ENCODE measurements at regions not wholly inside any gene's neighbourhood (a gene's known extent, or its start where the extent isn't known, plus 50 kb on each side); places are given as distances from the start of the nearest gene placed in this dataset.

DNA sequence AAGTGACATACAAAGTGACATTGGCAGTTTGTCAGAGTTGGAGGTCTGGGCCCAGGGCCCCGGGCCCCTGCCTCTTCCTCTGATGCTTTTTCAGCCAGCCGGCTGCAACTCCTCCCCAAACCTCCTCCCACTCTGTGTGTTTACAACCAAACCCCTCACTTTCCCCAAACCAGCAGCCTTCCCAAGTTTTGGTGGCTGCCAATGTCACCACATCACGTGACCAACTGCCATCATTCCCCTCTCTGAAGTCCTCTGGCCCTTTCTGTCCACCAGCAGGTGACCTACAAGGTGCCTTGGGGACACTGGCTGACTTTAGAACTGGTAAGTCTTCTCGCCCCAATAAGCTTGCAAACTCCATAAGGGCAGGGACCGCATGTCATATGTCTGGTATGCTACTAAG, 357.7 kb downstream of the BCOR start:
- no peak for DNase-seq (ENCODE audit: low spot score)

DNA sequence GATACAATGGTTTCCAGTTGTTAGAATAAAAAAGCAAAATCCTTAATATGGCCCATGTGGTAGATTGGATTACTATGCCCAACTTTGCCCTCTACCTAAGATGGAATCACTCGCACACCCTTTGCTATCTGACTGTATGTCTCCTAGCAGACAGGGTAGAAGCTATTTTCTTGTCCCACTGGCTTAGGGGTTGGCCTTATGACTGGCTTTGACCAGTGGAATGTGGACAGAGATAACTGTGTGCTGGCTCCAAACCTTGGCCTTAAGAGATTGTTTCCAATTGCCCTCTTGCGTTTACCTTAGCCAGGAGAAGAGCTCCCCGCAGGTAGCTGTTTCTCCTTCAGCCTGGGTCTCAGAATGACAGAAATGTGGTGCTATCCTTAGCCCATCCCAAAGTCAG, 355.9 kb downstream of the BCOR start:
- DNase-seq (ENCODE audit: low spot score), result no peak

DNA sequence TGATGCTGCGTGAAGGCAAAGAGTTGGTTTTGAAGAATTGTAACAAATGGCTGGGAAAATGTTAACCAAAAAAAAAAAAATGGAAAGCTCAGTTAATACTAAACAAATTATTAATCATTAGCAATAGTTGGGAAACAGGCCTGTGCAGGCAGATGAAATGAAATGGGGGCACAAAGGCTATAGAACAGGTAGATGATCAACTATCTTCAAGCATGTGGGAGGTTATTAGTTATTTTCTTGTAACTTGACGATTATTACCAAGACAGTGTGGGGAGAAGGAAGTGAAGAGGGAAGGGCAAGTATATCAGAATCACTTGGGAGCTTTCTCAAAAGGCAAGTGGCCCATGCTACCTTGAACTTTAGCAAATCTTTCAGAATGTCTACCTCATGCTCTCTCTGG, 351.9 kb downstream of the BCOR start:
- DNase-seq (ENCODE audit: low spot score), result no peak

DNA sequence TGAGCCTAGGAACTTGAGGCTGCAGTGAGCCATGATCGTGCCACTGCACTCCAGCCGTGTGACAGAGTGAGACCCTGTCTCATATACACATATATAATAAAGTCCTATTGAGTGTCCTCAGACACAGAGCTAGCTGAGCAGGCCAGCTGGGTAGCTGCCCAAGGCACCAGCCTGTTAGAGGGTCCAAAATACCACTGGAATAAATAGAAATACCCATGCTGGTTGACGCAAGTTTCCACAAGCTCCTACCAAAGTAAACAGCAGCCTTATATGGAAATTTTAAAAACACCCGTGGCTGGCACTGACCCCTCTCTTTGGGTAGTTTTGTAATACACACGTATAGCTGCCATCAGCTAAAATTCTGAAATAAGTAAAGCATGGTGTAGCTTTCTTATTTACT, 348.6 kb downstream of the BCOR start:
- DNase-seq (ENCODE audit: low spot score), result no peak

DNA sequence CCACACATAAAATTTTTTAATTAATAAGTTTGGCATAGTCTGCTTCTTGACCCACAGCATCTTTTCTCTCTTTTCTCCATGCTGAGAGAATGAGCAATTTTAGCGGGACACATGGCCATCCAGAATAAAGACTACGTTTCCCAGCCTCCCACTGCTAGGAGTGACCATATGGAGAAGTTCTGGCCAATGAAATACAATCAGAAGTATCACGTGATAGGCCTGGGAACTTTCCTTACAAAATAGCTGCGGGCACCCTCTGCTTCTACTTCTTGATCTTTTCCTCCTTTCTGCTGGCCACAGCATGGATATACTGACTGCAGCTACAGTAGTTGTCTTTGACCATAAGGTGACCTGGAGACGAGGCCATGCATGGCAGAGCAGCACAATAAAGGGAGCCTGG, 348.0 kb downstream of the BCOR start:
- DNase-seq (ENCODE audit: low spot score), result no peak

DNA sequence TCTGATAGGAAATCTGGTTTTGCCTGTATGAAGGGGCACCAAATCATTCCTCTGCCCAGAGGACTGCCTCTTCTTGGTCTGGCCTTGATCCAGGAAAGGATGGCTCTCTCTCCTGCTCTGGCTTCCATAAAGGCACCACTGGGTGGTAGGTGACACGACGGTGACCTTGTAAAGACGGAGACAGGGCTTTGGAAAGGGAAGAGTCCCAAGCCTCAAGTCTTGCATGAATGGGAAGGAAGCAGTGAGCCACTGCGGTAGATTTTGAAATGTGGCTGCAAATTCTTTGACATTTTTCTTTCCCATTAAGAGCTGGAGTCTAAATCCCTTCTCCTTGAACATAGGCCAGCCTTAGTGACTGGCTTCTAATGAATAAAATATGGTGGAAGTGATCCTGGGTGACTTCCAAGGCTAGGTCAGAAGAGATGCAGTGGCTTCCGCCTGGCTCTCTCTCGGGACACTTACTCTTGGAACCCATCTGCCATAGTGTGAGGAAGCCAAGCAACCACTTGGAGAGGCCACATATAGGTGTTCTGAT, 347.4 kb downstream of the BCOR start:
- no peak for DNase-seq (ENCODE audit: low spot score)

DNA sequence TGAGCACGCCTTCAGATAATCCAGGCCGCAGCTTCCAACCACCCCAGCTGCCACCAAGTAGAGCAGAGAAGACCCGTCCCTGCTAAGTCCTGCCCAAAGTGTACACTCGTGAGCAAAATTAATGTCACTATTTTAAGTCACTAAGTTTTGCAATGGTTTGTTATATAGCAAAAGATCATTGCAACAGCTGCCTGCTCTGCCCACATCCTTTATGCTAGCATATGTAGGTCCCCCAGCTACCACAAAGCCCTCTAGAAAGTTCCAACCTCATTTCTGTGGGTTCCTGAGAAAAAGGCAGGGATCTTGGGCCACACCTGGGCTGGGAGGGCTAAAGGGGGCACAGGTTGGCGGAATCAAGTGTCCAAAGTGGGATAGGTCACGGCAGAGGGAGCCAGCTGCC, 346.9 kb downstream of the BCOR start:
- no peak for DNase-seq (ENCODE audit: low spot score)

DNA sequence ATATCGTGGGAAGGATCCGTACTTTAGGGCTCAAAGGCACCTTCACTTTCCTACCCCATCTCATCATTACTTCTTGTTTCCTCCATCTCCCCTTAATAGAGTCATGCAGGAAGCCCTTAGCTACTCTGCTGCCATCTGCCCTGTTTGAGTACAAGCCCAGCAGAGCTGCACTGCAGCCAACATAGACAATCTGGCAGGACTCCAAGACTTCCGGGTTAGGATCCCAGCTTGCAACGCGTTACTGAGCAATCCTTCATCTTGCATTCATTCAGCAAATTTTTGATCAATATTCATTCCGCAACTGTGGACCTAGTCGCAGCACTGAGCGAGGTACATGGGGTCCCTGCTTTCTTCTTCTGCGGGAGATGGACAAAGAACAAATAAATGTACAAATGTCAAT, 344.9 kb downstream of the BCOR start:
- no peak for DNase-seq (ENCODE audit: low spot score)

DNA sequence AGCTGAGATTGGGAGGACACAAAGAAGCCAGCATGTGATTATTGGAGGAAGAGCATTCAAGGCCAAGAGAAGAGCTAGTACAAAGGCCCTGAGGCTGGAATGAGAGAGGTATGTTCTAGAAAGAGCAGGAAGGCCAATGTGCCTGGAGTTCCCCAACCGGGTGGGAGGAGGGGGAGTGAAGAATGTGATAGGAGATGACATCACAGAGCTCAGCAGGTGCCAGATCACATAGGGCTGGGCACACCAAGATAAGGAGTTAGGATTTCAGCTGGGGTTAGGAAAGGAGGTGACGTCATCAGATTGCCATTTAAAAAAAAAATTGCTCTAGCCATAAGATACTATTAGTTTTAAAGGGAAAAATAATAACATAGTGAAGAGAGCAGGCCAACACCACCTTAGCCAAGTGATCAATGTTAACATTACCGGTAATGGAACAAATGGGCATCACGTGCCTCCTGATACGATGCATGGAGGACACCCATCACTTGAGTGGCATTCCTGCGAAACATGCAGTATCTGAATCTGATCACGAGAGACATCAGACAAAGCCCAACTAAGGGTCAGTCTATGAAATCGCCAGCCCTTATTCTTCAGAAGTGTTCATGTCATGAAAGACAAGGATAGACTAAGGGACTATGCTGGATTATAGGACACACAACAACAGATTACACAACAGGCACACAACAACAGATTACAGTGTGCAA, 344.3 kb downstream of the BCOR start:
- DNase-seq (ENCODE audit: low spot score), result no peak

DNA sequence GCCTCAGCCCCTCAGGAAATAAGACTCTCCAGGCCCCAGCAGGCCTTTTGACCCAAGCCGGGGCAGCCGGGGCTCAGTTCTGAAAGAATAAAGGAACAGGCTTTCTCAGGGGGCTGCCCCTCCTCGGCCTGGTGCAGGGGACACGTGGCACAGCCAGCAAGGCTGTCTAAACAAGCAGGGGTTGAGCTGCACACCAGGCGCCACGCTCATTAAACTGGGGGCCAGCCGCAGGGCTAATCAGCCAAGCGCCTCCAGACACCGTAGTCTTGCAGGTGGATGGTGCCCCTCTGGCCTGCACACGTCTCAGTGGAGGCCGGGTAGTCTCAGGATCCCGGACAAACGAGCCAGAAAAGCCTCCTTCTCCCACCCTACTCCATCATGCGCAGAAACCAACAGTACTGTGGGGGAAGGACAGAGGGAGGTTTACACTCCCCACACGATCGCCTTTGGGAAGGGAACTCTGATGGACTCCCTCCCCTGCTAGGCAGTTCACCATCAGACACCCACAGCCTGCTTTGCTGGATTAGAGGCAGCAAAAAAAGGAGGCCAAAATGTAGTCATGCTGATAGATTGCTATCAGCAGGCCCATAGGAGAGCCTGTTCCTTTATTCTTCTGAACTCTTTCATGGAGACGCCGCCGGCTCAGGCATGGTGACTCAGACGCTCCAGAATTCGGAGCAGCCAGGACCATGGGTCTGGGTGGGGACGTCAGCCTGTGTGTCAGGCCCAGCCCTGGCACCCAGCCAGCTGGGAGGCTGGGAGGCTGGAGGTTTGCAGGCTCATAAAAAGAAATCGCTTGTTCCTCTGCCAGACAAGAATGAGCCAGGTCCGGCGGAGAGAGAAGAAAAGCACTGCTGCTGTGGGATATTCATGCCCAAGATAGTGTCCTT, 342.4 kb downstream of the BCOR start:
- DNase-seq (ENCODE audit: low spot score), result peak; percentile 74

DNA sequence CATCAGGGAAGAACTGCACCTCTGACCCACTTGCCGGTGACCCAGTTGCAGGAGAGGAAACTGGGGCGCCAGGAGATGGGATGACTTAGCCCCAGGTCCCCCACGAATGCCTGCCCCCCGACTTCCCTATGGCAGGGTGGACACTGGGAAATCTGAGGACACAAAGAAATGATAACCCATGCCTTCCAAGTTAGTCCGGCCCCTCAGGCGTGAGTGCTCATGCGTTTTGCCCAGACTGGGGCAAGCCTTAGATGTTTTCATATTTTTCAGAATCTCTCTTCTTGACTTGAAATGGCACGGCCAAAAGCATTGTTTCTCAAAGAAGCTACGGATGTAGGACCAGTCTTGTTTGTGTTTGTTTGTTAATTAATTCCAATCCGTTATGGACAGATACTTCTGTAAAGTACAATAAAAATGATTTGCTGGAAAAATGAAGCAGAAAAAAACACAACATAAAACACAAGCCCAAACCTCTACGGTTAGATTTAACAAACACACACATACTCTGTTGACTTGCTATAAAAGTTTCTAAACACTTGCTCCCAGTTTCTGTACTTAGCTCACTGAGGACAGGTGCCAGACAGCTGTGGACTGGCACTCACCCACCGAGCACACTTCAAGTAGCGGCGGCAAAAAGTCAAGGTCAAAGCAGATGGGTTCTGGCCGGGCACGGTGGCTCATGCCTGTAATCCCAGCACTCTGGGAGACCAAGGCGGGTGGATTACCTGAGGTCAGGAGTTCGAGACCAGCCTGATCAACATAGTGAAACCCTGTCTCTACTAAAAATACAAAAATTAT, 341.5 kb downstream of the BCOR start:
- no peak for DNase-seq (ENCODE audit: low spot score)

DNA sequence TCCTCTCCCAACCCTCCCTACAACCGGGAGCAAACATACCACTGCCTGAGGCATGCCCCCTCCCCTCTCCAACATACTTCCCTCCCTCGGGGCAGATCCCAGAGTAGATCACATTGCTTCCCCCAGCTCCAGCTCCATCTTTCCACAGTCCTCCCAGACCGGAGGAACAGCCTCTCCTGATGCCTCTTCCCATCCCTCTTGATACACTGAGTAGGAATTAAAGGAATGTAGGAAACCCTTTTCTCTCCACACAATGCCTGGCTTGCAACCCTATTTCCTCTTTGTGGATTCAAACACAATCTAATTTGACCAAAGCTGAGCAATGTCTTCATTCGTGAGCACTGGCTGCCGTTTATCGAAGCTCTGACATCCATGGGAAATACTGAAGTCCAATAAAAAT, 339.8 kb downstream of the BCOR start:
- DNase-seq (ENCODE audit: low spot score), result no peak

DNA sequence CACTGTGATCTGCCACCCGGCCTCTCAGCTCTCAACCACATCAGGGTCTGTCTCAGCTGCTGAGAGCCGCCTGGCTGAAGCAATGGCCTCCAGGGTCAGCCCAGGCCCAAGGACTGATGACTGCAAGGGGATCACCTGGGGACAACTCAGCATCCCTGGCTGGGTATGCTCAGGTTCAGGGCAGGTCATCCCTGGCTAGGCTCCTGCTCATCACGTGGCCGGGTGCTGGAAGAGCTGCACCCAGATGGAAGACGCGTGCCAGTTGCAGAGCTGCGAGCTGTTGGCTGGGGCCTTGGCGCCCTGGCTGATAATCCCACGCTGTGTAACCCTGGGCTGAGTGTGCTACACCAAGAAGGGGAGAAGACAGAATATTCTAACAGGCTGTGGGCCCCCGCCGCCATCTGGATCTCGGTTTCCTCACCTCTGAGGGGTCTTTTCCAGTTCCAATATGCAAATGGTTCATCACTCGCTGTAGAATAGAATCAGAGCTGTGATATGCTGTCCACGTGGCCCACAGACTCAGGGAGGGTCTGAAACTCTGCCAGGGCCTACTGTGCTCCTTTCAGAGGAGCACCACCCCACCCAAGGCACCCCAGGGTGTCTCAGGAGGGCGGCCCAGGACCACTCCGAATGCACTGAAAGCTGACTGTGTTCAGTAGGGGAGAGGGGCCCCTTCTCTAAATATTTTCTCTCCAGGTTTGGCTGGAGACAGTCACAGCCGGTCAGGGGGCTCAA, 338.8 kb downstream of the BCOR start:
- DNase-seq (ENCODE audit: low spot score), result no peak

DNA sequence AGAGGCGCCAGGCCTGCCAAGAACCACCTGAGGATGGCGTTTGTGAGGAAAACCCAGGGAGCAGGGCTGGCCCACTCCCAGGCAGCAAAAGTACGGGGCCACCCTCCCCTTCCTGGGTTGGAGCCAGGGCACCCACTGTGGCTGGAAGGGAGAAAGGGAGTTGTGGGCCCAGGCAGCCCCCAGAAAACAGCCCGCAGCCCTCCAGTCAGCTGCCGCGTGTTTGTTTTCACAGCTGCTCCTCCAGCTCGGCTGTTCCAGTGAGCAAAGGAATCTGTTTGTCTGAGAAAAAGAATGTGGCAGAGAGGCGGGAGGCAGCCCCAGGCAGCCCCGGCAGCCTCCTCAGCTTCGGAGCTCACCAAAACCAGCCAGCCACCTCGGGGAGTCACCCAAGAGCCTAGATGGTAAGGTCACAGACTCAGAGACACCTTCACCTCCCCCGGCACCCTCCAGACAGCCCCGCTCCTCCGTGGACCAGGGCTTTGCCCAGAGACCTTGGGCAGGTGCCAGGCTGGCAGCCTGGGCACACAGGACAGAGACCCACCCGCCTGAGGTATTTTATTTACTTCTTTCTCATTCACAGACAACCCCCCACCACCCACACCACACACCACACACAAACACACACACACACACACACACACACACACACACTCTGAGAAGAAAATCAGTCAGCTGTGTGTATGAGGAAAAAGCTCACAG, 338.1 kb downstream of the BCOR start:
- DNase-seq (ENCODE audit: low spot score), result no peak

DNA sequence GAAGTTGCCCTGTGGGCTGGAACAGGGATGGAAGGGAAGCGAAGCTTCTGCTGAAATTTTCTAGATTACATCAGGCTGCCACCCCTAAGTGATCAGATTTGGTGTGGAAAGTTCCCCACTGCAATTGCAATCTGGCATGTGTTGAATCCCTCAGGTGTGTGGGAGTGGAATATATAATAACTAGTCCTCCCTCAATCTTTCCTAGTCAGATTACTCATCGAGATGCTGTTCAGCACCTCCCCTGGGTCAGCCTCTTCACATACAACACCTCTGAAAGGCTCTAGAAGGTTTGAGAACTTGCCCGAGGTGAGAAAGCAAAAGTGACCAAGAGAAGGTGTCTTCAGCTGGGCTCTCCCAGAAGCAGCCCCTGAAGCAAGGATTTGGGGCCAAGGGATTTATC, 336.8 kb downstream of the BCOR start:
- DNase-seq (ENCODE audit: low spot score), result no peak

DNA sequence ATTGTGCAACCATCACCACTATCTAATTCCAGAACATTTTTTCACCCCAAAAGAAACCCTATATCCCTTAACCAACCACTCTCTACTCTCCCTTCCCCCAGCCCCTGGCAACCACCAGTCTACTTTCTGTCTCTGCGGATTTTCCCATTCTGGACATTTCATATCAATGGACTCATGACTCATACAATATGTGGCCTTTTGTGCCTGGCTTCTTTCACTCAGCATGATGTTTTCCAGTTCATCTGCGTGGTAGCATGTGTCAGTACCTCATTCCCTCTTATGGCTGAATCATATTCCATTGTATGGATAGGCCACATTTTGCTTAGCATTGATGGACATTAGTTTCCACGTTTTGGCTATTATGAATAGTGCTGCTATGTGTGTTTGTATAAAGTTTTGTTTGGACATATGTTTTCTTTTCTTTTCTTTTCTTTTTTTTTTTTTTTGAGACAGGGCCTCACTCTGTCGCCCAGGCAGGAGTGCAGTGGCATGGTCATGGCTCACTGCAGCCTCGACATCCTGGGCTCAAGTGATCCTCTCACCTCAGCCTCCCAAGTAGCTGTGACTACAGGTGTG, 335.4 kb downstream of the BCOR start:
- DNase-seq (ENCODE audit: low spot score), result no peak

DNA sequence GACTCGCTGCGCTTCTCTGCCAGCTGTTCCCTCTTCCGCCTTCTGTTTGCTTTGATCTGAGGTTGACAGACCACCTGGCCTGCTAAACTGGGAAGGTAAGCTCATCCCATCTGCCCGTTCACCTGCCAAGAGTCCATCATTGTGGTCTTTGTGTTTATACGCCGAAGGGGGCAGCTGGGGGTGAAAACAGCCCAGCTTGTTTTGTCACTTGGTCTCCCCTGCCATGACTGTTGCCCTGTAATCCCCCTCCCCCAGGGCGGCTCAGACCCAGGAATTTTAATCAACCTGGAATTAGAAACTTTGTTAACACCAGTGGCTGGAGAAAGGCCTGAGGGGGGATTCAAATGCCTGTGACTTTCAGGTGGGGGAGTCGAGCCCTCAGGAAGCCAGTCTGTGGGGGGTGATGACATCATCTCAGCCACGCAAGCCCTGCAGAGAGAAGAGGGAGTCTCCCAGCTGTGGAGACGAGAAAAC, 333.3 kb downstream of the BCOR start:
- no peak for DNase-seq (ENCODE audit: low spot score)

DNA sequence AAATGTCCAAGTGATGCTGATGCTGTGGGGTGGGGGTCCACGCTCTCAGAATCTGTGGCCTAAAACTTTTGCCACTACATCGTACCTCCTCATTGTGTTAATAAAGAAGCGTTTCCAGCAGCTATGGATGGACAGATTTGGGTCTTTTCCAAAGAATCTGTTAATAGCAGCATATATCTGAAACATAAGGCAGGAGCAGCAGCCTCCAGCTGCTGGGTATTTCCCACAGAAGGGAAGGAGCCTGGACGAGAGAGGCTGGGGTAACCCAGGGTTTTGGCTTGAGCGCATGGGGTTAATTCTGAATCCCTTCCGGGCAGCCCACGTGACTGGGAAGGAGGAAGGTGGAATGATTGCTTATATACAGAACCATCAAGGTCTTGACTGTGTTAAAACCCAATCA, 332.4 kb downstream of the BCOR start:
- no peak for DNase-seq (ENCODE audit: low spot score)

DNA sequence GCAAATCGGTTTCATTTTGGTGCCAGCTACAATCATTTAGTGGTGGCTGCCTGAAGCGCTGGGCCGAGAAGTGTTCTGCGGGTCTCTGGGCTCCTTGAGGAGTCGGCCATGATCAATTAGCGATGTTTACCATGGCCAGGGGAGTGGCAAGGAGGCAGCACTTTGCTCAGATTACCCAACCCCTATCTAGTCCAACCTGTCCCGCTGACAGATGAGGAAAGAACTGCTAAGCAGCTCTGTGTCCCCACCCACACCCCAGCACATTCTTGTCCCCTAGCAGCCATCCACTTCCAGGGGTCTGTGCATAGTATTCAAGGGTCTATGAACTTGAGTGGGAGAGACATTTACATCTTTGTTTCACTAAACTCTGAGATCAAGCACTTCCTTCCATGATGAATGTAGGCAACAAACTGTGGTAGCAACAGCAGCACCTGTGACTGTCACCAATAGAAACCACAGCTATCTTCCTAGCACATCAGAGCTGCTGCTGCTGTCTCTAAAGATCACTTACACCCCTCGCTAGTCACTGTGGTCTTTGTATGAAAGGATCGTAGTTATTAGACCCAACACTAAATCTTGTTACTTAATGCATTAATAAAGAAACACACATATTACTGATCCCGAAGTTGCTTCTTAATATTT, 331.6 kb downstream of the BCOR start:
- DNase-seq (ENCODE audit: low spot score), result no peak

DNA sequence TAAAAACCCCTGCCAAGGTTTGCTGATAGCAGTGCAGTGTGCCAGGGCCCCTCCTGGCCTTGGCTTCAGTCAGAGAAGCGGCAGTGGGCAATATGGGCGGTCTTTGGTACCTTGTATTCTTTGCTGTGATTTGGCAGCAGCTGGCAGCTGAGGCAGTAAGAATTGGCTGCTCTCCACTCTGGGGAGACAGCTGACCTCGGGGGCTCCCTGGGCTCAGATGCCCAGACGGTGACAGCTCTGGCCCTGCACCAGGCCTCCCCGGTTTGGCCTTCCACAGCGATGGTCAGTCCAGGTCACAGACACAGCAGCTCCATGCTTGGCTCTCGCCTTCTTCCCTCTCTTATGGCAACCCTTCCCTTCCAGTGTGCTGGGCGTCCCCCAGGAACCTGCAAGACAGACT, 330.9 kb downstream of the BCOR start:
- DNase-seq (ENCODE audit: low spot score), result no peak
